Esophagus squamous epithelium (tissue), 4 donors: ENCODE measurements at regions not wholly inside any gene's neighbourhood (a gene's known extent, or its start where the extent isn't known, plus 50 kb on each side); places are given as distances from the start of the nearest gene placed in this dataset.

ENCODE experiments used
- CTCF ChIP-seq, 6 experiments: fragments of 450-650 bp in 4 of 6; fragments of 200-600 bp in 2 of 6; sonication (generic) in 2 of 6; IDR thresholded peaks; one replicate each; pipeline ENCODE4 v1.5.1; 2016 to 2019; ENCODE audit warnings: antibody characterized with exemption in 6 of 6, mild to moderate bottlenecking in 4 of 6, moderate library complexity in 4 of 6
- POLR2A ChIP-seq, 4 donors: fragments of 450-650 bp; IDR thresholded peaks; one replicate each; pipeline ENCODE4 v1.6.1; 2017; ENCODE audit warnings: antibody characterized with exemption in 4 of 4, mild to moderate bottlenecking in 4 of 4, moderate library complexity in 3 of 4

GRCh38 chr18:70461323-70462077, 172.7 kb downstream of the SOCS6 start:
- no peak for TF ChIP-seq POLR2A (IDR thresholded peaks at IDR 0.05)
- no peak for TF ChIP-seq CTCF (IDR thresholded peaks at IDR 0.05)
